ENCODE measurements at regions not wholly inside any gene's neighbourhood (a gene's known extent, or its start where the extent isn't known, plus 50 kb on each side); places are given as distances from the start of the nearest gene placed in this dataset.
"Not testable (repeated sequence)": the region's sequence is repeated elsewhere in the genome, so short reads cannot be mapped to it uniquely, and the experiment has no call there.

GRCh38 chr20:26169506-26169905 is 472.9 kb upstream of the ZNF337 start:
- H3K27me3 ChIP-seq (ENCODE audit: insufficient read depth, low read length): no peaks in the 10 kb centered on the region
- no peak for TF ChIP-seq CTCF (IDR thresholded peaks at IDR 0.05; ENCODE audit: extremely low read depth, low read depth, low read length)
- no peak overlapping the region for H3K4me2 ChIP-seq (ENCODE audit: insufficient read depth, low read length)
- peaks cover 37% of the 10 kb centered on the region for H3K4me1 ChIP-seq (ENCODE audit: insufficient read depth, low read length)
- no peaks in the 10 kb centered on the region for H3K9me3 ChIP-seq (ENCODE audit: low read depth, low read length)
- DNase-seq (ENCODE audit: insufficient read length, low spot score, missing footprints): peak; percentile 30
- H4K20me1 ChIP-seq (ENCODE audit: insufficient read depth, low read length): no peaks in the 10 kb centered on the region
- H3K36me3 ChIP-seq (ENCODE audit: insufficient read depth, low read length): no peaks in the 10 kb centered on the region
- H3K4me3 ChIP-seq (ENCODE audit: insufficient read depth, low read length): no peak overlapping the region
- H3K79me2 ChIP-seq (ENCODE audit: insufficient read depth, low read length): no peaks in the 10 kb centered on the region
- H2AFZ ChIP-seq (ENCODE audit: low read length): no peak overlapping the region
- H3K27ac ChIP-seq (ENCODE audit: low read depth, low read length): peak overlapping the region; percentile 61

- Histone ChIP-seq H3K27ac (ENCODE audit: low read depth, low read length) (peak overlapping the region; percentile 69), H3K4me1 (ENCODE audit: insufficient read depth, low read length) (peaks cover 49% of the 10 kb centered on the region), H3K4me2 (ENCODE audit: insufficient read depth, low read length) (peak overlapping the region; percentile 59), H3K9me3 (ENCODE audit: low read depth, low read length) (no peaks in the 10 kb centered on the region), H3K27me3 (ENCODE audit: insufficient read depth, low read length) (no peaks in the 10 kb centered on the region), H4K20me1 (ENCODE audit: insufficient read depth, low read length) (no peaks in the 10 kb centered on the region), H2AFZ (ENCODE audit: low read length) (peak overlapping the region; percentile 89), H3K79me2 (ENCODE audit: insufficient read depth, low read length) (no peaks in the 10 kb centered on the region), H3K36me3 (ENCODE audit: insufficient read depth, low read length) (no peaks in the 10 kb centered on the region), H3K4me3 (ENCODE audit: insufficient read depth, low read length) (no peak overlapping the region)
- no peak for DNase-seq (ENCODE audit: insufficient read length, low spot score, missing footprints)
- no peak for TF ChIP-seq CTCF (IDR thresholded peaks at IDR 0.05; ENCODE audit: extremely low read depth, low read depth, low read length)
Measured at GRCh38 chr20:26167499-26167898, 470.8 kb upstream of the ZNF337 start.

- H3K4me1 ChIP-seq (ENCODE audit: insufficient read depth, low read length): peaks cover 33% of the 10 kb centered on the region
- H3K4me2 ChIP-seq (ENCODE audit: insufficient read depth, low read length): peak overlapping the region; percentile 51
- peak overlapping the region; percentile 60 for H3K27ac ChIP-seq (ENCODE audit: low read depth, low read length)
Measured at GRCh38 chr20:26163890-26164289, 467.2 kb upstream of the ZNF337 start.

GRCh38 chr20:26163151-26163550 is 466.5 kb upstream of the ZNF337 start:
- H3K27me3 ChIP-seq (ENCODE audit: insufficient read depth, low read length); H2AFZ ChIP-seq (ENCODE audit: low read length); H3K9me3 ChIP-seq (ENCODE audit: low read depth, low read length); H3K4me3 ChIP-seq (ENCODE audit: insufficient read depth, low read length); H3K36me3 ChIP-seq (ENCODE audit: insufficient read depth, low read length); H4K20me1 ChIP-seq (ENCODE audit: insufficient read depth, low read length); H3K4me2 ChIP-seq (ENCODE audit: insufficient read depth, low read length); DNase-seq (ENCODE audit: insufficient read length, low spot score, missing footprints); H3K79me2 ChIP-seq (ENCODE audit: insufficient read depth, low read length): not testable (repeated sequence)
- peaks cover 32% of the 10 kb centered on the region for H3K4me1 ChIP-seq (ENCODE audit: insufficient read depth, low read length)
- peak overlapping the region; percentile 37 for H3K27ac ChIP-seq (ENCODE audit: low read depth, low read length)

More at GRCh38 chr20:26163890-26164289, 467.2 kb upstream of the ZNF337 start:
- H4K20me1 ChIP-seq (ENCODE audit: insufficient read depth, low read length): no peaks in the 10 kb centered on the region
- TF ChIP-seq CTCF (IDR thresholded peaks at IDR 0.05; ENCODE audit: extremely low read depth, low read depth, low read length): no peak
- no peaks in the 10 kb centered on the region for H3K27me3 ChIP-seq (ENCODE audit: insufficient read depth, low read length)
- H2AFZ ChIP-seq (ENCODE audit: low read length): no peak overlapping the region
- H3K79me2 ChIP-seq (ENCODE audit: insufficient read depth, low read length): no peaks in the 10 kb centered on the region
- DNase-seq (ENCODE audit: insufficient read length, low spot score, missing footprints): peak; percentile 56
- H3K4me3 ChIP-seq (ENCODE audit: insufficient read depth, low read length): no peak overlapping the region
- H3K9me3 ChIP-seq (ENCODE audit: low read depth, low read length): no peaks in the 10 kb centered on the region
- no peaks in the 10 kb centered on the region for H3K36me3 ChIP-seq (ENCODE audit: insufficient read depth, low read length)

- not testable (repeated sequence) for H3K36me3 ChIP-seq (ENCODE audit: insufficient read depth, low read length); H3K79me2 ChIP-seq (ENCODE audit: insufficient read depth, low read length); DNase-seq (ENCODE audit: insufficient read length, low spot score, missing footprints); H3K27me3 ChIP-seq (ENCODE audit: insufficient read depth, low read length); H3K4me3 ChIP-seq (ENCODE audit: insufficient read depth, low read length); H3K4me2 ChIP-seq (ENCODE audit: insufficient read depth, low read length); H4K20me1 ChIP-seq (ENCODE audit: insufficient read depth, low read length); H3K27ac ChIP-seq (ENCODE audit: low read depth, low read length); H3K9me3 ChIP-seq (ENCODE audit: low read depth, low read length); H2AFZ ChIP-seq (ENCODE audit: low read length)
- peaks cover 21% of the 10 kb centered on the region for H3K4me1 ChIP-seq (ENCODE audit: insufficient read depth, low read length)
Measured at GRCh38 chr20:26161741-26162140, 465.1 kb upstream of the ZNF337 start.

- H3K4me3 ChIP-seq (ENCODE audit: insufficient read depth, low read length); H3K27ac ChIP-seq (ENCODE audit: low read depth, low read length); H3K79me2 ChIP-seq (ENCODE audit: insufficient read depth, low read length); H3K4me2 ChIP-seq (ENCODE audit: insufficient read depth, low read length); DNase-seq (ENCODE audit: insufficient read length, low spot score, missing footprints); H3K9me3 ChIP-seq (ENCODE audit: low read depth, low read length); H3K36me3 ChIP-seq (ENCODE audit: insufficient read depth, low read length); H4K20me1 ChIP-seq (ENCODE audit: insufficient read depth, low read length); H3K27me3 ChIP-seq (ENCODE audit: insufficient read depth, low read length): not testable (repeated sequence)
- Histone ChIP-seq H2AFZ (ENCODE audit: low read length) (peak overlapping the region; percentile 10), H3K4me1 (ENCODE audit: insufficient read depth, low read length) (peaks cover 21% of the 10 kb centered on the region)
Measured at GRCh38 chr20:26160916-26161315, 464.3 kb upstream of the ZNF337 start.

All from osteoblast (primary cell).